PC-9 (cell line): ENCODE measurements at regions not wholly inside any gene's neighbourhood (a gene's known extent, or its start where the extent isn't known, plus 50 kb on each side); places are given as distances from the start of the nearest gene placed in this dataset.
"Not testable (repeated sequence)": the region's sequence is repeated elsewhere in the genome, so short reads cannot be mapped to it uniquely, and the experiment has no call there.

ENCODE experiments used
- BruUV-seq: library from RNA; stranded (reverse); fragments of 400-500 nt; replicated peaks from 2 replicates; lab custom pipeline; 2021; lab: Mats Ljungman, UMichigan
- CTCF ChIA-PET: fragments of 300-600 bp; sonication (Branson Sonifier 250); formaldehyde crosslinking; loops from one replicate; lab custom pipeline; 2022; ENCODE audit warnings: antibody characterized with exemption; lab: Charles Lee
- POLR2A ChIA-PET: fragments of 300-600 bp; sonication (Branson Sonifier 250); formaldehyde crosslinking; loops from one replicate; lab custom pipeline; 2022; ENCODE audit warnings: antibody characterized with exemption; ENCODE audit not compliant: unreplicated experiment; lab: Charles Lee
- DNase-seq, 2 experiments: peaks; one replicate each; pipeline versions ENCODE4 v3.0.0 to v3.0.0-alpha.2; 2015 to 2022; ENCODE audit warnings: mixed read lengths in 1 of 2
- H2AFZ ChIP-seq: fragments of 200-600 bp; sonication (generic); 2 replicates; pipeline ENCODE4 v1.8.1; 2017; ENCODE audit warnings: antibody characterized with exemption
- H3F3A ChIP-seq: fragments of 200-600 bp; sonication (generic); 2 replicates; pipeline ENCODE4 v1.8.1; 2017; ENCODE audit warnings: antibody characterized with exemption, mild to moderate bottlenecking, low read depth; ENCODE audit not compliant: insufficient read depth
- H3K27ac ChIP-seq: fragments of 200-600 bp; sonication (generic); 2 replicates; pipeline ENCODE4 v1.6.1; 2016; ENCODE audit warnings: mixed run types
- H3K27me3 ChIP-seq: fragments of 200-600 bp; sonication (generic); 2 replicates; pipeline ENCODE4 v1.6.1; 2016; ENCODE audit warnings: low read depth, mixed run types; ENCODE audit not compliant: insufficient read depth
- H3K36me3 ChIP-seq: fragments of 200-600 bp; sonication (generic); 2 replicates; pipeline ENCODE4 v1.6.1; 2016; ENCODE audit warnings: low read depth, mixed run types
- H3K4me1 ChIP-seq: fragments of 200-600 bp; sonication (generic); replicated peaks from 2 replicates; pipeline ENCODE4 v1.6.1; 2016; ENCODE audit warnings: mixed run types; ENCODE audit not compliant: insufficient read depth
- H3K4me2 ChIP-seq: fragments of 200-600 bp; sonication (generic); 2 replicates; pipeline ENCODE4 v1.6.1; 2017; ENCODE audit warnings: mixed run types
- H3K4me3 ChIP-seq: fragments of 200-600 bp; sonication (generic); 2 replicates; pipeline ENCODE4 v1.6.1; 2016; ENCODE audit warnings: mixed run types
- H3K79me2 ChIP-seq: fragments of 200-600 bp; sonication (generic); 2 replicates; pipeline ENCODE4 v1.6.1; 2017; ENCODE audit warnings: low read depth, mixed run types
- H3K9me2 ChIP-seq: fragments of 200-600 bp; sonication (generic); 2 replicates; pipeline ENCODE4 v1.8.1; 2017; ENCODE audit warnings: mild to moderate bottlenecking; ENCODE audit not compliant: insufficient read depth
- H3K9me3 ChIP-seq: fragments of 200-600 bp; sonication (generic); 2 replicates; pipeline ENCODE4 v1.8.1; 2016; ENCODE audit warnings: low read depth; ENCODE audit not compliant: insufficient read depth
- H4K20me1 ChIP-seq: fragments of 200-600 bp; sonication (generic); 2 replicates; pipeline ENCODE4 v1.8.1; 2017; ENCODE audit not compliant: insufficient read depth
- CTCF ChIP-seq: fragments of 200-600 bp; sonication (generic); conservative IDR thresholded peaks from 2 replicates; pipeline ENCODE4 v1.6.1; 2017; ENCODE audit warnings: mixed run types, antibody characterized with exemption, mild to moderate bottlenecking, moderate library complexity
- EZH2 ChIP-seq: fragments of 200-600 bp; sonication (generic); IDR thresholded peaks from 2 replicates; pipeline ENCODE4 v1.8.0; 2017; ENCODE audit warnings: antibody characterized with exemption, low read depth
- intact Hi-C: fragments of 100-400 bp; cut with micrococcal nuclease; formaldehyde crosslinking; loops from one replicate; pipeline ENCODE4 v1.10.0; 2022; ENCODE audit not compliant: unreplicated experiment

- H3K36me3 ChIP-seq, H3K4me3 ChIP-seq, H3K27ac ChIP-seq, intact Hi-C loops, H2AFZ ChIP-seq, H3F3A ChIP-seq, H3K9me3 ChIP-seq, CTCF ChIA-PET, H3K4me2 ChIP-seq, BruUV-seq, DNase-seq, POLR2A ChIA-PET, H3K27me3 ChIP-seq, H3K79me2 ChIP-seq, H3K4me1 ChIP-seq, H4K20me1 ChIP-seq, H3K9me2 ChIP-seq: not testable (repeated sequence)
Measured at GRCh38 chr4:189579645-189580044, 361.0 kb upstream of the FRG1 start.

- H3K9me2 ChIP-seq, H3K27me3 ChIP-seq, H3K4me3 ChIP-seq, POLR2A ChIA-PET, H3K36me3 ChIP-seq, H3F3A ChIP-seq, H3K4me2 ChIP-seq, intact Hi-C loops, CTCF ChIA-PET, H3K27ac ChIP-seq, H4K20me1 ChIP-seq, BruUV-seq, H3K9me3 ChIP-seq, H3K4me1 ChIP-seq, DNase-seq, H3K79me2 ChIP-seq, H2AFZ ChIP-seq: not testable (repeated sequence)
Measured at GRCh38 chr4:189586908-189587632, 353.6 kb upstream of the FRG1 start.

DNA sequence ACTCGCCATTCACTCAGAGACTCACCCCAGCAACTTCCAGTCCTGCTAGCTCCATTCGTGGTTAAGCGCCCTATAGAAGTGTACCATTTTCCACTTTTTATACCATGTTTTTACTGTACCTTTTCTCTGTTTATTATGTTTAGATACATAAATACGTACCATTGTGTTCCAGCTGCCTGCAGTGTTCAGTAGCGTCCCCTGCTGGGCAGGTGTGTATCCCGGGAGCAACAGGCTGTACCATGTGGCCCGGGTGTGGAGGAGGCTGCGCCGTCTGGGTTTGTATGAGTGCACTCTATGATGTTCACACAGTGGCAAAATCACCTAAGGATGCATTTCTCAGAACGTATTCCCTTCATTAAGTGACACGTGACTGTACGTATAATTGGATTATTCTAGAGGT, 351.5 kb upstream of the FRG1 start:
- H3K4me3 ChIP-seq, BruUV-seq, H3K36me3 ChIP-seq, H3K79me2 ChIP-seq, intact Hi-C loops, H3K27ac ChIP-seq, H3K9me2 ChIP-seq, H3K4me1 ChIP-seq, H3K27me3 ChIP-seq, DNase-seq, POLR2A ChIA-PET, H2AFZ ChIP-seq, CTCF ChIA-PET, H4K20me1 ChIP-seq, H3F3A ChIP-seq, H3K9me3 ChIP-seq, H3K4me2 ChIP-seq: not testable (repeated sequence)

DNA sequence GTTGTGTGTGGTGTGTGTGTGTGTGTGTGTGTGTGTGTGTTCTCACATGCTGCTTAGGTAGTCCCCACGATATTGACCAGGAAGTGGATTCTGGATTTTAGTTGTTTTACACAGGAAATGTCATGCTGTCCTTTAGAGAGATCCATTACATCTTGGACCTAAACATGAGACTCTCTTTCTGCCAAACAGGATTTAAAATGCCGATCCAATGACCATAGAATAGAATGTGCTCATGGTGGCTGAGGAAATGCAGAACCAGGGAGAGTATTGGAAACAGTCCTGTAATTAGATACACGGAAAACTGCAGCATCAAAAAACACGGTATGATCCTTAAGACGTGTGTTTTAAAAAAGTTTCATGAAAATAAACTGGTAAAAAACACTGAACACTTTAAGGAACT, 347.8 kb upstream of the FRG1 start:
- H3K79me2 ChIP-seq, result no peaks in the 10 kb centered on the region
- TF ChIP-seq CTCF (no peak), EZH2 (no peak)
- H4K20me1 ChIP-seq, result no peaks in the 10 kb centered on the region
- H3K9me2 ChIP-seq, result no peaks in the 10 kb centered on the region
- H3K27me3 ChIP-seq, result no peaks in the 10 kb centered on the region
- no peak for DNase-seq
- no peaks in the 10 kb centered on the region for H3K36me3 ChIP-seq
- CTCF ChIA-PET, result no interaction called here
- no peaks in the 10 kb centered on the region for H3K4me1 ChIP-seq
- no peak overlapping the region for H3K4me2 ChIP-seq
- no peaks in the 10 kb centered on the region for H3F3A ChIP-seq
- no peak overlapping the region for H3K27ac ChIP-seq
- BruUV-seq, result no TSS peak
- POLR2A ChIA-PET, result no interaction called here
- intact Hi-C loops, result no loop called here
- H3K4me3 ChIP-seq, result no peak overlapping the region
- H3K9me3 ChIP-seq, result no peaks in the 10 kb centered on the region
- H2AFZ ChIP-seq, result no peak overlapping the region
